WTC11 (cell line): ENCODE measurements at regions not wholly inside any gene's neighbourhood (a gene's known extent, or its start where the extent isn't known, plus 50 kb on each side); places are given as distances from the start of the nearest gene placed in this dataset.

Experiments
- ATAC-seq: fragments of 200-7000 bp; cut with Tn5 transposase; 2 replicates; pipeline ENCODE4 v1.10.0; 2021; ENCODE audit warnings: mild to moderate bottlenecking, moderate library complexity
- CTCF ChIA-PET: fragments of 300-600 bp; sonication (Branson Sonifier 250); formaldehyde crosslinking; loops from one replicate; lab custom pipeline; 2021; ENCODE audit warnings: antibody characterized with exemption; lab: Charles Lee
- POLR2A ChIA-PET: fragments of 350-600 bp; sonication (Branson Sonifier 250); formaldehyde crosslinking; loops from one replicate; lab custom pipeline; 2021; ENCODE audit warnings: antibody characterized with exemption; lab: Charles Lee
- DNase-seq: peaks from one replicate; pipeline ENCODE4 v3.0.0; 2021; ENCODE audit warnings: low spot score
- H3K27ac Mint-ChIP-seq: 2 replicates; pipeline ENCODE4 v1.8.0; 2021; ENCODE audit warnings: mixed read lengths
- H3K27me3 Mint-ChIP-seq: 2 replicates; pipeline ENCODE4 v1.8.0; 2021; ENCODE audit warnings: low read depth, mild to moderate bottlenecking, moderate library complexity, mixed read lengths
- H3K36me3 Mint-ChIP-seq: 2 replicates; pipeline ENCODE4 v1.8.0; 2021; ENCODE audit warnings: mixed read lengths
- H3K4me1 Mint-ChIP-seq: 2 replicates; pipeline ENCODE4 v1.8.0; 2022; ENCODE audit warnings: mixed read lengths
- H3K4me3 Mint-ChIP-seq: 2 replicates; pipeline ENCODE4 v1.8.0; 2021; ENCODE audit warnings: mild to moderate bottlenecking, moderate library complexity, mixed read lengths
- H3K9me3 Mint-ChIP-seq: 2 replicates; pipeline ENCODE4 v1.8.0; 2021; ENCODE audit warnings: mixed read lengths
- ARID4B ChIP-seq: sonication (generic); formaldehyde crosslinking; IDR thresholded peaks from 2 replicates; pipeline ENCODE4 v1.8.0; 2023; ENCODE audit warnings: missing genetic modification reagents, mild to moderate bottlenecking, borderline replicate concordance
- CREM ChIP-seq: sonication (generic); formaldehyde crosslinking; IDR thresholded peaks from 2 replicates; pipeline ENCODE4 v1.8.1; 2022; ENCODE audit warnings: mild to moderate bottlenecking, missing genetic modification reagents, moderate library complexity
- FOXJ3 ChIP-seq: sonication (generic); formaldehyde crosslinking; IDR thresholded peaks from 2 replicates; pipeline ENCODE4 v1.9.0; 2021; ENCODE audit warnings: missing genetic modification reagents, mild to moderate bottlenecking, borderline replicate concordance
- GABPB1 ChIP-seq: sonication (generic); formaldehyde crosslinking; IDR thresholded peaks from 2 replicates; pipeline ENCODE4 v1.8.1; 2023; ENCODE audit warnings: mild to moderate bottlenecking, missing genetic modification reagents
- GRHL2 ChIP-seq: fragments of 250-450 bp; sonication (Bioruptor Pico); IDR thresholded peaks from 2 replicates; pipeline ENCODE4 v1.8.0; 2022; ENCODE audit warnings: mild to moderate bottlenecking, moderate library complexity; ENCODE audit not compliant: insufficient replicate concordance, severe bottlenecking
- NFYB ChIP-seq: sonication (generic); formaldehyde crosslinking; conservative IDR thresholded peaks from 2 replicates; pipeline ENCODE4 v1.8.0; 2022; ENCODE audit warnings: low read depth, missing genetic modification reagents
- NR3C1 ChIP-seq: sonication (generic); formaldehyde crosslinking; conservative IDR thresholded peaks from 2 replicates; pipeline ENCODE4 v1.8.1; 2023; ENCODE audit warnings: low read depth, mild to moderate bottlenecking, missing genetic modification reagents
- SP1 ChIP-seq: sonication (generic); formaldehyde crosslinking; conservative IDR thresholded peaks from 2 replicates; pipeline ENCODE4 v1.8.1; 2022; ENCODE audit warnings: missing genetic modification reagents
- USF1 ChIP-seq: sonication (generic); formaldehyde crosslinking; IDR thresholded peaks from 2 replicates; pipeline ENCODE4 v1.8.0; 2022; ENCODE audit warnings: mild to moderate bottlenecking, missing genetic modification reagents
- ZNF121 ChIP-seq: sonication (generic); formaldehyde crosslinking; IDR thresholded peaks from 2 replicates; pipeline ENCODE4 v1.8.0; 2023; ENCODE audit warnings: missing genetic modification reagents
- ZNF263 ChIP-seq: sonication (generic); formaldehyde crosslinking; IDR thresholded peaks from 2 replicates; pipeline ENCODE4 v1.8.1; 2022; ENCODE audit warnings: low read depth, mild to moderate bottlenecking, moderate library complexity, missing genetic modification reagents
- ZSCAN18 ChIP-seq: fragments of 250-450 bp; sonication (Bioruptor Pico); IDR thresholded peaks from 2 replicates; pipeline ENCODE4 v2.1.2; 2022; ENCODE audit warnings: mild to moderate bottlenecking, moderate library complexity
- TF ChIP-seq, protein P1 (sequence below): sonication (generic); formaldehyde crosslinking; IDR thresholded peaks from 2 replicates; pipeline ENCODE4 v1.8.1; 2023; ENCODE audit warnings: mild to moderate bottlenecking, missing genetic modification reagents
- TF ChIP-seq, protein P2 (sequence below): fragments of 250-450 bp; sonication (Bioruptor Pico); IDR thresholded peaks from 2 replicates; pipeline ENCODE4 v1.9.0; 2021; ENCODE audit warnings: mild to moderate bottlenecking
- TF ChIP-seq, protein P3 (sequence below): sonication (generic); formaldehyde crosslinking; IDR thresholded peaks from 2 replicates; pipeline ENCODE4 v1.8.0; 2022; ENCODE audit warnings: mild to moderate bottlenecking, missing genetic modification reagents
- TF ChIP-seq, protein P4 (sequence below): sonication (generic); formaldehyde crosslinking; IDR thresholded peaks from 2 replicates; pipeline ENCODE4 v1.8.0; 2023; ENCODE audit warnings: mild to moderate bottlenecking, missing genetic modification reagents
- TF ChIP-seq, protein P5 (sequence below): fragments of 250-450 bp; sonication (Bioruptor Pico); IDR thresholded peaks from 2 replicates; pipeline ENCODE4 v1.8.0; 2021; ENCODE audit warnings: mild to moderate bottlenecking
- TF ChIP-seq, protein P6 (sequence below): sonication (generic); formaldehyde crosslinking; IDR thresholded peaks from 2 replicates; pipeline ENCODE4 v1.8.1; 2023; ENCODE audit warnings: mild to moderate bottlenecking, missing genetic modification reagents

DNA sequence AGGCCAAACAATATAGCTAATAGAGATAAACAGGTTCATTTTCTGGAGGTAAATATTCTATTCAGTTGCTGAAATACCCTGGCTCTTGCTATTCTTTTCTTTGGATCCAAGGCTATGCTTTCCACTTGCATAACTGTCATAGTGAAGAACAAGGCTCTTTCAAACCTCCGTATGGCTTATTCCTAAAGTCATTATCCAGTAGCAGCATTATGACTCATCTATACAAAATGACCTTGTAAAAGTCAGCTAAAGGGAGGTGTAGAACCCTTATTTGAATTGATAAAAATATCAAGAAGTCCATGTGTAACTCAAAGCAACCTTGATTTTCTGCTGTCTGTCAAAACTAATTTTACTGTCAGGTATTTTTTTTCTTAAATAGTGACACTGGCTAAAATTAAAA, 447.8 kb downstream of the PLK2 start (continued):
- TF ChIP-seq, protein P1, sequence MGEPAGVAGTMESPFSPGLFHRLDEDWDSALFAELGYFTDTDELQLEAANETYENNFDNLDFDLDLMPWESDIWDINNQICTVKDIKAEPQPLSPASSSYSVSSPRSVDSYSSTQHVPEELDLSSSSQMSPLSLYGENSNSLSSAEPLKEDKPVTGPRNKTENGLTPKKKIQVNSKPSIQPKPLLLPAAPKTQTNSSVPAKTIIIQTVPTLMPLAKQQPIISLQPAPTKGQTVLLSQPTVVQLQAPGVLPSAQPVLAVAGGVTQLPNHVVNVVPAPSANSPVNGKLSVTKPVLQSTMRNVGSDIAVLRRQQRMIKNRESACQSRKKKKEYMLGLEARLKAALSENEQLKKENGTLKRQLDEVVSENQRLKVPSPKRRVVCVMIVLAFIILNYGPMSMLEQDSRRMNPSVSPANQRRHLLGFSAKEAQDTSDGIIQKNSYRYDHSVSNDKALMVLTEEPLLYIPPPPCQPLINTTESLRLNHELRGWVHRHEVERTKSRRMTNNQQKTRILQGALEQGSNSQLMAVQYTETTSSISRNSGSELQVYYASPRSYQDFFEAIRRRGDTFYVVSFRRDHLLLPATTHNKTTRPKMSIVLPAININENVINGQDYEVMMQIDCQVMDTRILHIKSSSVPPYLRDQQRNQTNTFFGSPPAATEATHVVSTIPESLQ (CRISPR knock-in tag), result no peak

- no peak for ATAC-seq
- H3K4me1 Mint-ChIP-seq, result peaks cover 3% of the 10 kb centered on the region; the same call in 1 of the 2 replicates
- CTCF ChIA-PET, result no interaction called here
- H3K27me3 Mint-ChIP-seq, result no peaks in the 10 kb centered on the region
- no peaks in the 10 kb centered on the region for H3K36me3 Mint-ChIP-seq
- no peak overlapping the region for H3K4me3 Mint-ChIP-seq
- POLR2A ChIA-PET, result no interaction called here
- DNase-seq, result no peak
- H3K27ac Mint-ChIP-seq, result no peak overlapping the region
- no peaks in the 10 kb centered on the region for H3K9me3 Mint-ChIP-seq
- TF ChIP-seq FOXJ3 (CRISPR knock-in tag), result no peak
- TF ChIP-seq, protein P2, sequence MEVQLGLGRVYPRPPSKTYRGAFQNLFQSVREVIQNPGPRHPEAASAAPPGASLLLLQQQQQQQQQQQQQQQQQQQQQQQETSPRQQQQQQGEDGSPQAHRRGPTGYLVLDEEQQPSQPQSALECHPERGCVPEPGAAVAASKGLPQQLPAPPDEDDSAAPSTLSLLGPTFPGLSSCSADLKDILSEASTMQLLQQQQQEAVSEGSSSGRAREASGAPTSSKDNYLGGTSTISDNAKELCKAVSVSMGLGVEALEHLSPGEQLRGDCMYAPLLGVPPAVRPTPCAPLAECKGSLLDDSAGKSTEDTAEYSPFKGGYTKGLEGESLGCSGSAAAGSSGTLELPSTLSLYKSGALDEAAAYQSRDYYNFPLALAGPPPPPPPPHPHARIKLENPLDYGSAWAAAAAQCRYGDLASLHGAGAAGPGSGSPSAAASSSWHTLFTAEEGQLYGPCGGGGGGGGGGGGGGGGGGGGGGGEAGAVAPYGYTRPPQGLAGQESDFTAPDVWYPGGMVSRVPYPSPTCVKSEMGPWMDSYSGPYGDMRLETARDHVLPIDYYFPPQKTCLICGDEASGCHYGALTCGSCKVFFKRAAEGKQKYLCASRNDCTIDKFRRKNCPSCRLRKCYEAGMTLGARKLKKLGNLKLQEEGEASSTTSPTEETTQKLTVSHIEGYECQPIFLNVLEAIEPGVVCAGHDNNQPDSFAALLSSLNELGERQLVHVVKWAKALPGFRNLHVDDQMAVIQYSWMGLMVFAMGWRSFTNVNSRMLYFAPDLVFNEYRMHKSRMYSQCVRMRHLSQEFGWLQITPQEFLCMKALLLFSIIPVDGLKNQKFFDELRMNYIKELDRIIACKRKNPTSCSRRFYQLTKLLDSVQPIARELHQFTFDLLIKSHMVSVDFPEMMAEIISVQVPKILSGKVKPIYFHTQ (CRISPR knock-in tag), result no peak
- TF ChIP-seq GABPB1 (CRISPR knock-in tag), result no peak
- TF ChIP-seq, protein P3, sequence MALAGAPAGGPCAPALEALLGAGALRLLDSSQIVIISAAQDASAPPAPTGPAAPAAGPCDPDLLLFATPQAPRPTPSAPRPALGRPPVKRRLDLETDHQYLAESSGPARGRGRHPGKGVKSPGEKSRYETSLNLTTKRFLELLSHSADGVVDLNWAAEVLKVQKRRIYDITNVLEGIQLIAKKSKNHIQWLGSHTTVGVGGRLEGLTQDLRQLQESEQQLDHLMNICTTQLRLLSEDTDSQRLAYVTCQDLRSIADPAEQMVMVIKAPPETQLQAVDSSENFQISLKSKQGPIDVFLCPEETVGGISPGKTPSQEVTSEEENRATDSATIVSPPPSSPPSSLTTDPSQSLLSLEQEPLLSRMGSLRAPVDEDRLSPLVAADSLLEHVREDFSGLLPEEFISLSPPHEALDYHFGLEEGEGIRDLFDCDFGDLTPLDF, result no peak
- no peak for TF ChIP-seq NR3C1 (CRISPR knock-in tag)
- no peak for TF ChIP-seq CREM (CRISPR knock-in tag)
- TF ChIP-seq, protein P4, sequence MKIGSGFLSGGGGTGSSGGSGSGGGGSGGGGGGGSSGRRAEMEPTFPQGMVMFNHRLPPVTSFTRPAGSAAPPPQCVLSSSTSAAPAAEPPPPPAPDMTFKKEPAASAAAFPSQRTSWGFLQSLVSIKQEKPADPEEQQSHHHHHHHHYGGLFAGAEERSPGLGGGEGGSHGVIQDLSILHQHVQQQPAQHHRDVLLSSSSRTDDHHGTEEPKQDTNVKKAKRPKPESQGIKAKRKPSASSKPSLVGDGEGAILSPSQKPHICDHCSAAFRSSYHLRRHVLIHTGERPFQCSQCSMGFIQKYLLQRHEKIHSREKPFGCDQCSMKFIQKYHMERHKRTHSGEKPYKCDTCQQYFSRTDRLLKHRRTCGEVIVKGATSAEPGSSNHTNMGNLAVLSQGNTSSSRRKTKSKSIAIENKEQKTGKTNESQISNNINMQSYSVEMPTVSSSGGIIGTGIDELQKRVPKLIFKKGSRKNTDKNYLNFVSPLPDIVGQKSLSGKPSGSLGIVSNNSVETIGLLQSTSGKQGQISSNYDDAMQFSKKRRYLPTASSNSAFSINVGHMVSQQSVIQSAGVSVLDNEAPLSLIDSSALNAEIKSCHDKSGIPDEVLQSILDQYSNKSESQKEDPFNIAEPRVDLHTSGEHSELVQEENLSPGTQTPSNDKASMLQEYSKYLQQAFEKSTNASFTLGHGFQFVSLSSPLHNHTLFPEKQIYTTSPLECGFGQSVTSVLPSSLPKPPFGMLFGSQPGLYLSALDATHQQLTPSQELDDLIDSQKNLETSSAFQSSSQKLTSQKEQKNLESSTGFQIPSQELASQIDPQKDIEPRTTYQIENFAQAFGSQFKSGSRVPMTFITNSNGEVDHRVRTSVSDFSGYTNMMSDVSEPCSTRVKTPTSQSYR (CRISPR knock-in tag), result no peak
- TF ChIP-seq, protein P5, sequence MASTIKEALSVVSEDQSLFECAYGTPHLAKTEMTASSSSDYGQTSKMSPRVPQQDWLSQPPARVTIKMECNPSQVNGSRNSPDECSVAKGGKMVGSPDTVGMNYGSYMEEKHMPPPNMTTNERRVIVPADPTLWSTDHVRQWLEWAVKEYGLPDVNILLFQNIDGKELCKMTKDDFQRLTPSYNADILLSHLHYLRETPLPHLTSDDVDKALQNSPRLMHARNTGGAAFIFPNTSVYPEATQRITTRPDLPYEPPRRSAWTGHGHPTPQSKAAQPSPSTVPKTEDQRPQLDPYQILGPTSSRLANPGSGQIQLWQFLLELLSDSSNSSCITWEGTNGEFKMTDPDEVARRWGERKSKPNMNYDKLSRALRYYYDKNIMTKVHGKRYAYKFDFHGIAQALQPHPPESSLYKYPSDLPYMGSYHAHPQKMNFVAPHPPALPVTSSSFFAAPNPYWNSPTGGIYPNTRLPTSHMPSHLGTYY (CRISPR knock-in tag), result no peak
- TF ChIP-seq SP1, result no peak
- no peak for TF ChIP-seq ZNF263 (CRISPR knock-in tag)
- no peak for TF ChIP-seq ZNF121
- no peak for TF ChIP-seq NFYB (CRISPR knock-in tag)
- no peak for TF ChIP-seq GRHL2 (CRISPR knock-in tag)
- no peak for TF ChIP-seq ARID4B (CRISPR knock-in tag)
- no peak for TF ChIP-seq ZSCAN18
- TF ChIP-seq USF1, result no peak
- TF ChIP-seq, protein P6, sequence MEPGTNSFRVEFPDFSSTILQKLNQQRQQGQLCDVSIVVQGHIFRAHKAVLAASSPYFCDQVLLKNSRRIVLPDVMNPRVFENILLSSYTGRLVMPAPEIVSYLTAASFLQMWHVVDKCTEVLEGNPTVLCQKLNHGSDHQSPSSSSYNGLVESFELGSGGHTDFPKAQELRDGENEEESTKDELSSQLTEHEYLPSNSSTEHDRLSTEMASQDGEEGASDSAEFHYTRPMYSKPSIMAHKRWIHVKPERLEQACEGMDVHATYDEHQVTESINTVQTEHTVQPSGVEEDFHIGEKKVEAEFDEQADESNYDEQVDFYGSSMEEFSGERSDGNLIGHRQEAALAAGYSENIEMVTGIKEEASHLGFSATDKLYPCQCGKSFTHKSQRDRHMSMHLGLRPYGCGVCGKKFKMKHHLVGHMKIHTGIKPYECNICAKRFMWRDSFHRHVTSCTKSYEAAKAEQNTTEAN (CRISPR knock-in tag), result no peak
Measured at GRCh38 chr5:58011301-58011700, 448.6 kb downstream of the PLK2 start.
